NB4 (cell line): ENCODE measurements at regions not wholly inside any gene's neighbourhood (a gene's known extent, or its start where the extent isn't known, plus 50 kb on each side); places are given as distances from the start of the nearest gene placed in this dataset.

ENCODE experiments used
- POLR2A ChIP-seq: IDR thresholded peaks from 2 replicates; pipeline ENCODE4 v1.6.1; 2011; ENCODE audit warnings: mild to moderate bottlenecking; ENCODE audit not compliant: insufficient read length; ENCODE audit errors: extremely low read depth
- TF ChIP-seq, protein P1 (sequence below): IDR thresholded peaks from one replicate; pipeline ENCODE4 v1.5.1; 2012; ENCODE audit warnings: low read depth, low read length
- TF ChIP-seq, protein P2 (sequence below): IDR thresholded peaks from 2 replicates; pipeline ENCODE4 v1.6.1; 2011; ENCODE audit warnings: low read depth, low read length

DNA sequence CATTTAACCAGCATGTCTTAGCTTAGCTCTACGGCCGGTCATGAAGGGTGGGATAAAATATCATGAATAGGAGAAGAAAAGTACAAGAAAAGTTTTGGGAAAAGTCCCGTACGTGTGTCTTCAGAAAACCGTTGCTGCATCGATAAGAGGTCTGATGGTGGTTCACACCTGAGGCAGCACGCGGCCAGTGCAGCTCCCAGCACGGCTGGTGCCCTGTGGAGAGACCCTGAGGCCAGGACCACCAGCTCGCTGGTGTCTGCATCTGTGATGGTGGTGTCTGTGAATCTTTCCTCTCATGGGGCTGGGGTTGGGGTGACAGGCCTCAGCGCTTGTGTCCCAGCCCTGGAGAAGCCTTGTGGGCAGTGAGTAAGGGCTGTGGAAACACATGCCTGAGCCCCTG lies 148.9 kb upstream of the IRX4 start:
- no peak for TF ChIP-seq POLR2A
- TF ChIP-seq, protein P1, sequence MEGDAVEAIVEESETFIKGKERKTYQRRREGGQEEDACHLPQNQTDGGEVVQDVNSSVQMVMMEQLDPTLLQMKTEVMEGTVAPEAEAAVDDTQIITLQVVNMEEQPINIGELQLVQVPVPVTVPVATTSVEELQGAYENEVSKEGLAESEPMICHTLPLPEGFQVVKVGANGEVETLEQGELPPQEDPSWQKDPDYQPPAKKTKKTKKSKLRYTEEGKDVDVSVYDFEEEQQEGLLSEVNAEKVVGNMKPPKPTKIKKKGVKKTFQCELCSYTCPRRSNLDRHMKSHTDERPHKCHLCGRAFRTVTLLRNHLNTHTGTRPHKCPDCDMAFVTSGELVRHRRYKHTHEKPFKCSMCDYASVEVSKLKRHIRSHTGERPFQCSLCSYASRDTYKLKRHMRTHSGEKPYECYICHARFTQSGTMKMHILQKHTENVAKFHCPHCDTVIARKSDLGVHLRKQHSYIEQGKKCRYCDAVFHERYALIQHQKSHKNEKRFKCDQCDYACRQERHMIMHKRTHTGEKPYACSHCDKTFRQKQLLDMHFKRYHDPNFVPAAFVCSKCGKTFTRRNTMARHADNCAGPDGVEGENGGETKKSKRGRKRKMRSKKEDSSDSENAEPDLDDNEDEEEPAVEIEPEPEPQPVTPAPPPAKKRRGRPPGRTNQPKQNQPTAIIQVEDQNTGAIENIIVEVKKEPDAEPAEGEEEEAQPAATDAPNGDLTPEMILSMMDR, result no peak
- TF ChIP-seq, protein P2, sequence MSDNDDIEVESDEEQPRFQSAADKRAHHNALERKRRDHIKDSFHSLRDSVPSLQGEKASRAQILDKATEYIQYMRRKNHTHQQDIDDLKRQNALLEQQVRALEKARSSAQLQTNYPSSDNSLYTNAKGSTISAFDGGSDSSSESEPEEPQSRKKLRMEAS, result no peak
